Epidermal melanocyte (primary cell): ENCODE measurements at regions not wholly inside any gene's neighbourhood (a gene's known extent, or its start where the extent isn't known, plus 50 kb on each side); places are given as distances from the start of the nearest gene placed in this dataset.
"Not testable (repeated sequence)": the region's sequence is repeated elsewhere in the genome, so short reads cannot be mapped to it uniquely, and the experiment has no call there.

Experiments used
- DNase-seq: peaks from one replicate; pipeline ENCODE4 v3.0.0; 2011; ENCODE audit warnings: low spot score; ENCODE audit not compliant: insufficient read length

- DNase-seq, result no peak
These were observed 82.7 kb upstream of the PCDH8 start for GRCh38 chr13:52931131-52931530.

- DNase-seq, result no peak
These were observed 81.4 kb upstream of the PCDH8 start for GRCh38 chr13:52929846-52930245.

DNA sequence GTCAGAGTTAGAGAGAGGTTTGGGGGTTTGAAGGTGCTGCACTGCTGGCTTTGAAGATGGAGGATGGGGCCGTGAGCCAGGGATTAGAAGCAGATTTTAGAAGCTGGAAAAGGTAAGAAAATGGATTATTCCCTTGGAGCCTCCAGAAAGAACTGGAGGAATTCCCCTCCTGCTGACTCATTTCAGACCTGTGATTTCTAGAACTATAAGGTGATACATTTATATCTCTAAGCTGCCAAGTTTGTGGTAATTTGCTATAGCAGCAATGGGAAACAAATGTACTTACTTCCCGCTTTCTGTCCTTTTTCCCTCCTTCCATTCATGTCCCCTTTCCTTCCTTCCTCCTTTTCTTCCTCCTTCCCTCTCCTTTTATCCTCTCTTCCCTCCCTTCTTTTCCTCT lies 78.5 kb upstream of the PCDH8 start:
- no peak for DNase-seq

- DNase-seq, result no peak
These were observed 77.4 kb upstream of the PCDH8 start for GRCh38 chr13:52925775-52926285.

DNA sequence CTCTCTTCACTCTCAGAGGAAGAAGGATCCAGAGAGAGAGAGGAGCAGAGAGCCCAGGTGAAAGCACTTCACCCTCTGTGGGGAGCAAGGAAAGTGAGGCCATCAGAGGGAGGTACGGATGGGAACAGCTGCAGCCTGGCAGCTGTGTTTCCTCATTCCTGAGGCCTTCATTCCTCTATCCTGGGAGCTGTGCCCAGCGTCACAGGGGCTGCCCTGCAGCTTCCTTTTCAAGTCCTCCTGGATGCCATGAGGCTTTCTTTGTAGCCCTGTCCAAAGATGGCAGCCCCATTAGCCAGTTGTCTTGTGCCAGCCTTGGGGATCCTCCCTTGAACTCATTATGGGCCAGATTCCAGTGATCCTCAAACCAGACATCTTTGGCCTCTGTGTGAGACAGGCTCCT lies 76.8 kb upstream of the PCDH8 start:
- DNase-seq, result no peak

DNA sequence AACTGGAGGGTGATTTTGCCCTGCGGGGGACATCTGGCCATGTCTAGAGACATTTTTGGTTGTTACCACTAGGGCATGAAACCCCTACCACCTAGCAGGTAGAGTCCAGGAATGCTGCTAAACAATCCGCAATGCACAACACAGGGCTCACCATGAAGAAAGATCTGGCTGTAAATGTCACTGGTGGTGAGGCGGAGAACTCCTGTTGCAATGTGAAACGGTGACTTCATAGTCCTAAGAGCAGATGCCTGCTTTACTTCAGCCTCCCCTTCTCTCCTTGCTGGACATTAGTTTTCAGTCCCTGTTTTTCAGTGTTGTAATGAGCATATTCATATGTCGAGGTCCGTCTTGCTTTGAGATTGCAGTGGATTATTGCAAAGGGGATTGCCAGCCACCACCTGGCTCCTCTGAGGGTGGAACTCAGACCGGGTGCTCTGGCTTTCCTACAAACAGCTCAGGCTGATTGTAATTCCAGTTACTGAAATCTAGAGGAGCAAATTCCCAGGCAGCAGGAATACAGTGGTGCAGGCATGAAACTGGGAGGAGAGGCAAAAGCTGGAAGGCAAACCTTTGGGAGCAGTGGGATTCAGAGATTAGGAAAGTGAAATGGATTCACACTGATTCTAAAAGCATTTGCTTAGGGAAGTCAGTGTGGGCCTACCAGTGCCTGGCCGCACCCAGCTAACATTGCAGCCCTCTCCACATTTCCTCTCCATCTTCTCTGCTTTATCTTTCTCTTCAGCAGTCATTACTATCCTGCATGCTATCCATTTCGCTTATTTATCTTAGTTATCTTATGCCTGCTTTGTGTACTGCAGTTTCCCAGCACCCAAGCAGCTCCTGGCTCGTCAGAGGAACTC lies 76.1 kb upstream of the PCDH8 start:
- no peak for DNase-seq

- no peak for DNase-seq
These were observed 74.5 kb upstream of the PCDH8 start for GRCh38 chr13:52922961-52923360.

- no peak for DNase-seq
These were observed 72.8 kb upstream of the PCDH8 start for GRCh38 chr13:52921194-52921593.

DNA sequence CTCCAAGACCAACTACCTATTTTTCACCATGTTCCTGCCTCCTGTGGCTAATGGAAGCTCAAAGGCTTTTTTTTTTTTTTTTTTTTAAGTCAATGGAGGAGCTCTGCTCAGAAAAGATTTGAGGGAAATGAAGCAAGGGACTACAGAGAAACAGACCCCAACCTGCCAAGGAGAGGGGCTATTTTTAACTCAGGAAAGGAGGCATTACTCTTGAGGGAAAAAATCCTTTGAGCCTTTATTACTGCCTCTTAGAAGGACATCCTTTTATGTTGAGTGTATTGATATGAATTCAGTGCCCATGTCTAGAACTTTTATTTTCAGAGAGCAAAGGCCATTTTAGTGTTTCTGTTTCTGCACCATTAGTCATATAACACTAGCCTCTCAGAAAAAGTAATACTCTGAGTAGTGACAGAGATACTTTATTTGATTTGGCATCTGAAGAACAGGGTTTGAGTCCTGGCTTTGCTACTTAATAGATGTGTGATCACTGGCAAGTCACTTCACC lies 68.1 kb upstream of the PCDH8 start:
- no peak for DNase-seq

DNA sequence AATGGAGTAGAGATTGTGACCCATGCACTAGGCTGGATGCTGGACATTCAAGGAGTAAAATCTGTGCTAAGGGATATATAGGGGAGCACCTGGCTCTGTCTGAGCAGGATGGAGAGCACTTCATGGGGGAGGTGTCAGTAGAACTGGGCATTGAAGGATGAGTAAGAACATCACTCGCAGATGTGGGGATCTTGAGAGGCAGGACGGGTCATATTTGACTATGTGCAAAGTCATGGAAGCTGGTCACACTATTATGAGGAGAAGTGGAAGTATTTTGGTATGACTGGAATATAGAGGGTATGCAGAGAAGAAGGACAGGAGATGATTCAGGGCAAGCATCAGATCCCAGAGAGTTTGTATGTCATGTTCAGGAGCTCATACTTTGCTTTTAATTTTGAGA lies 62.9 kb upstream of the PCDH8 start:
- DNase-seq, result no peak

- DNase-seq, result not testable (repeated sequence)
These were observed 61.9 kb upstream of the PCDH8 start for GRCh38 chr13:52910318-52910717.

DNA sequence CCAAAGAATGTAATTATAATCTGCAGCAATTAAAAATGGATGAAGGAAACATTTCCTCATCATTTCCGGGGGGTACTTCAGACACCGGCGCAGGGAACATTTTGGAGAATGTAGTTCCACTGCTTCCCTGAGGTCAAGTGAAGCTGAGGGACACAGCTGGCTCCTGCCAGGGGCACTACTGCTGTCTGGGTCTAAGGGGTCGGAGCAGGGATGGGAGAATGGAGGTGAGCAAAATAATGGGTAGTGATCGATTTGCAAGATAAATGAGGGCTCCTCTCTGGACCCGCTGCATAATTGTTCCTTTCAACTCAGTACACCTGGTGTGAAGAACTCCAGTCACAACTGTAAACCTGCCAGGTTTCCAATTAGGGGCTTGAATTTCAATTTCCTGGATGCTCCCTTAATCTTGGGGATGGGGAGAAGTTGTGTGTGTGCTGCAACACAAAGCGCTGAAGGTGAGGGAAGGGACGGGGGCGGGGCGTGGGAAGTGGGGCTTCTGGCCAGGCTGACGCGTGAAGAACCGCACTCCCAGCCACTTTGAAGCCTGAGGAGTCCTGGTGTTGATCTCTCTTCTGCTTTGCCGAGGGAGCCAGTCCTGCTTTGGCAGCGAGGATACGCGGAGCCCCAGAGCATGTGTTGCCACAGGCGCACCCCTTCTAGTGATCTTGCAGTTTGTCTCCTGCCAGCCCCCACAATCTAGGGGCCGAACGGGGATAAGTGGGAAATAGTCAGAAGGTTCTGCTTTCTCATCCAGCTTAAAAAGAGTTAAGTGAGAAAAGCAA lies 57.9 kb upstream of the PCDH8 start:
- no peak for DNase-seq

DNA sequence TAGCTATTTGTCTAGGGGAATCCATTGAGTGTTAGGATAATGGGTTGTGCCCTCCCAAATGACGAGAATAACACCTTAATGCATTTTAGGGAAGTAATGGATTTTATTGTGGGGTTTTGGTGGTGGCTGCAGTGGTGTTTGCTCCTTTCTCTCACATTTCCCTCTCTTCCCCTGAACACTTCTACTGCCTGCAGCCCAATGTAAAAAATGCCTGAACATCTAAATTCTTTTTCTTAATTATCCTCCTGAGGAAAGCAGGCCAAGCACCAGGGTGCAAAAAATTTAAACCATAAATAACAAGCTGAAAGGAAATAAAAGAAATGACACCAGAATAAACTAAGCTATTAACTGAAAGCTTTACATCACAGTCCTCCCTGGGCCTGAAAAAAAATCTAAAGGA lies 57.3 kb upstream of the PCDH8 start:
- no peak for DNase-seq

GRCh38 chr13:52903320-52903719 lies 54.9 kb upstream of the PCDH8 start:
- DNase-seq, result no peak

DNA sequence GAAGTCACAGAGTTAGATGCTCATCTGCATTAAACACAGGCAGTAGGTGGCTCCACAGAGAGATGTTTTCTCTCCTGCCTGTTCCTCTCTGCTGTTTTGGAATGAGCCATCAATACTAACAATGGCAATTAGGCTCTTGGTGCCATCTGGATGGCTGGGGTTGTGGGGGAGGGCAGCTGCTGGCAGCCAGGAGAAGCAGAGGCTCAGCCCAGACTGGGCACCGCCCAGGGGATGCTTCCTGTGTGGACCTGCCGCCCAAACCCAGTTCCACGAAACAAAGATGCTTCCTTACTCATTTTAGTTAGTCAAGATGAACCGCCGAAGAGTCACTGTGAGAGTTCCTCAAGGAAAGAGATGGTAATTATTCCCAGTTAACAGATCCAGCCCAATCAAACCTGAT lies 50.8 kb upstream of the PCDH8 start:
- no peak for DNase-seq
